HFF-Myc (cell line): ENCODE measurements at regions not wholly inside any gene's neighbourhood (a gene's known extent, or its start where the extent isn't known, plus 50 kb on each side); places are given as distances from the start of the nearest gene placed in this dataset.
"Not testable (repeated sequence)": the region's sequence is repeated elsewhere in the genome, so short reads cannot be mapped to it uniquely, and the experiment has no call there.

Experiments used
- DNase-seq: peaks from one replicate; pipeline ENCODE4 v3.0.0-alpha.2; 2011; ENCODE audit warnings: low read depth; ENCODE audit errors: extremely low read depth
- H3K4me3 ChIP-seq: replicated peaks from 2 replicates; pipeline ENCODE4 v1.5.1; 2011; ENCODE audit warnings: low read depth, mild to moderate bottlenecking, control low read depth, low read length
- TF ChIP-seq, protein P1 (sequence below): IDR thresholded peaks from 2 replicates; pipeline ENCODE4 v1.5.1; 2012; ENCODE audit warnings: mild to moderate bottlenecking, low read depth, low read length, control low read depth; ENCODE audit errors: missing control alignments

DNA sequence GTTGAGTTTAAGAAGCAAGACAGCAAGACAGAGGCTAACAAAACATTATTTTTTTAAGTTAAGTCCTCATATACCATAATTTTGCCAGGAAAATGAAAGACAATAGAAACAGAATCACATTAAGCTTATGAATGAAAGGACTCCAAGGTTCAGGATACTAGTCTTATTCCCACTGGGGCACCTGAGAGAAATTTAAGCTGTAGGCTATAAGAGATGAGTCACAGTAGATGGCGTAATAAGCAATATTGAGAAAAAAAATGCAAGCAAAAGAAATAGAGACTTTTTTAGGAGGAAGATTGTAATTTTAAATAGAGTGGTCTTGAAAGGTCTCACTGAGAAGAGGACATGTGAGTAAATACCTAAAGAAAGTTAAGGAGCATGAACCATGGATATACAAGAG, 57.1 kb upstream of the KIF2B start:
- no peak overlapping the region for H3K4me3 ChIP-seq
- DNase-seq = no peak
- TF ChIP-seq, protein P1, sequence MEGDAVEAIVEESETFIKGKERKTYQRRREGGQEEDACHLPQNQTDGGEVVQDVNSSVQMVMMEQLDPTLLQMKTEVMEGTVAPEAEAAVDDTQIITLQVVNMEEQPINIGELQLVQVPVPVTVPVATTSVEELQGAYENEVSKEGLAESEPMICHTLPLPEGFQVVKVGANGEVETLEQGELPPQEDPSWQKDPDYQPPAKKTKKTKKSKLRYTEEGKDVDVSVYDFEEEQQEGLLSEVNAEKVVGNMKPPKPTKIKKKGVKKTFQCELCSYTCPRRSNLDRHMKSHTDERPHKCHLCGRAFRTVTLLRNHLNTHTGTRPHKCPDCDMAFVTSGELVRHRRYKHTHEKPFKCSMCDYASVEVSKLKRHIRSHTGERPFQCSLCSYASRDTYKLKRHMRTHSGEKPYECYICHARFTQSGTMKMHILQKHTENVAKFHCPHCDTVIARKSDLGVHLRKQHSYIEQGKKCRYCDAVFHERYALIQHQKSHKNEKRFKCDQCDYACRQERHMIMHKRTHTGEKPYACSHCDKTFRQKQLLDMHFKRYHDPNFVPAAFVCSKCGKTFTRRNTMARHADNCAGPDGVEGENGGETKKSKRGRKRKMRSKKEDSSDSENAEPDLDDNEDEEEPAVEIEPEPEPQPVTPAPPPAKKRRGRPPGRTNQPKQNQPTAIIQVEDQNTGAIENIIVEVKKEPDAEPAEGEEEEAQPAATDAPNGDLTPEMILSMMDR = no peak

DNA sequence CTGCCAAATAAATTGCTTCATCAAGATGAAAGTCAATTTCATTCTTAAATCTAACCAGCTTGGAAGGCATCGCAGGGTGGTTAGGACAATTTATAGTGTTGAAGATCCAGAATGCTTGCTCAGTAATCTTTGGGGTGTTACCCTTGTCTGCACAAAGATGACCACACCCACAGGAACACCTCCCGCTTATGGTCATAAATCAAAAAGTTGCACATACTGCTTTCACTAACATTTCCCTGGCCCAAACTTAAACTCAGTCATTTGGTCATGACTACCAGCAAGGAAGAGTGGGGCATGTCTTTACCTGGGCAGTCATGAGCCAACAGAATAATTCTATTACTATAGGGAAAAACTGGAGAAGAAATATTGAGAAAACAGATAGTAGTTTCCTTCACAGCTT, 57.6 kb upstream of the KIF2B start:
- H3K4me3 ChIP-seq = no peak overlapping the region
- TF ChIP-seq, protein P1 = no peak
- no peak for DNase-seq

DNA sequence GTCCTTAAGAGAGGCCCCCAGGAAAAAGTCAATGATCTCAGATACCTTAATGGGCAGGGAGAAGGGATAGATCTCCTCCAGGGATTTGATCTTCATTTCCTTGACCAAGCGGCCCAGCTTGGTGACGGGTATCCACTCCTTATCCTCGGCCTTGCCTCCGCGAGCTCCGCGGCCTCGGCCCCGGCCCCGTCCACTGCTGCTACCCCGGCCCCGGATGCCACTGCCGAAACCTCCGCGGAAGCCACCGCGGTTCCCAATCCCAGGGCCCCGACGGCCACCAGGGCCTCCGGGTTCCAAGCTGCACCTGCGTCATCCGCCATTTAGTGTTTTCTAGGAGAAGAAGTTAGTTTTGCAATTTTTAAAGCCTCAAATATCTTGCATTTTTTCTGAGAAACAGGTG, 65.2 kb upstream of the KIF2B start:
- TF ChIP-seq, protein P1 = no peak
- no peak overlapping the region for H3K4me3 ChIP-seq
- DNase-seq = no peak

DNA sequence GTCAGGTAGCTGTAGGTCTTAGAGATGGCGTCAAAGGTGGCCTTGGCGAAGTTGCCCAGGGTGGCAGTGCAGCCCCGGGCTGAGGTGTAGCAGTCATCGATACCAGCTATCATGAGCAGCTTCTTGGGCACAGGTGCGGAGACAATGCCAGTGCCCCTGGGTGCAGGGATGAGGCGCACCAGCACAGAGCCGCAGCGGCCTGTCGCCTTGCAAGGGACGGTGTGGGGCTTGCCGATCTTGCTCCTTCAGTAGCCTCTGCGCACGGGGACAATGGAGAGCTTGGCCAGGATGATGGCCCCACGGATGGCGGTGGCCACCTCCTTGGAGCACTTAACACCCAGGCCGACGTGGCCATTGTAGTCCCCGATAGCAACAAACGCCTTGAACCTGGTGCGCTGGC, 65.6 kb upstream of the KIF2B start:
- DNase-seq, H3K4me3 ChIP-seq: not testable (repeated sequence)

DNA sequence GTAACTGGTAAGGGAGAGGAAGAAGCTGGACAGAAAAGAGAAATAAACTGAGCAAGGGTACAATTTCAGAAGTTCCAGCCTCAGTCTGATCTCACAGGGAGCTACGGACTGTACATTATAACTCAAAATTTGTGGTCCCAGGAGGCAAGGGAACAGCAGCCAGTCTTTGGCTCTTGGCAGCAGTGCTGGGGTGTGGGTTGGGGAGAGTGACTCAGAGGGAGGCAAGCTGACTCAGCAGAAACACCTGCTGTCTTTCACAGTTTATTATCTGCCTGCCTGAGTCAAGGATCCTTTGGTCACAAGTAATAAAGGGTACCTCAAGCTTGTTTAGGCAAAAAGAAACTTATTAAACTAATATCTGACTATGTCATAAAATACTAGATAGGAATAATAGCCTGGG, 73.5 kb upstream of the KIF2B start:
- H3K4me3 ChIP-seq = no peak overlapping the region
- DNase-seq = no peak

DNA sequence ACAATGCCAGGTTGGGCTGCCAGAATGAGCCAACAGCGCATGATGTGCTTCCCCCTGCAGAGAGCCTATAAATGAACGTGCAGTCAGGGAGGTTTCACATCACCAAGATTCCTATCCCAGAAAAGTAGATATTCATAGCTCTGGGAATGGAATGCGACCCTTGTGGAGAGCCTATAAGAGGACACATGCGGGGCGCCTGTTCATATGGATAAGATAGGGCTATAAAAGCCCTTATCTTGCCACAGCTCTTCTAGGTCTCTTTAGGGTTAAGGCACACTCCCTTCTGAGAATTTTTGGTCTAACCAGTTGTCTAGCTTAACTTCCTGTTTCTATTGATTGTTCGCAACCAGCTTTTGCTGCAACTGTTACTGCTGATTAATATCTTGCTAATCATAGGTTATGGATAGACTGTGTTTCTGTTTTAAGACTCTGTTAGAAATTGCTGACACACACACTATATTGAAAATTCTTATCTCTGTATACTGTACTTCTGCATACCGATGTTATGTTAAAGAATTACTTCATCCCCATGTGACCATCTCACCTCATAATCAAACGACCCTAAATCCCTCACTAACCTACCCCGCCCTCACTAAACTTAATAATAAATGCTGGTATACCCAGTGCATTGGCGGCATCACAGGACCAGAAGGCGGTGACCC, 74.4 kb upstream of the KIF2B start:
- not testable (repeated sequence) for H3K4me3 ChIP-seq, DNase-seq

More for the DNA sequence above, 73.5 kb upstream of the KIF2B start:
- TF ChIP-seq, protein P1 = no peak

DNA sequence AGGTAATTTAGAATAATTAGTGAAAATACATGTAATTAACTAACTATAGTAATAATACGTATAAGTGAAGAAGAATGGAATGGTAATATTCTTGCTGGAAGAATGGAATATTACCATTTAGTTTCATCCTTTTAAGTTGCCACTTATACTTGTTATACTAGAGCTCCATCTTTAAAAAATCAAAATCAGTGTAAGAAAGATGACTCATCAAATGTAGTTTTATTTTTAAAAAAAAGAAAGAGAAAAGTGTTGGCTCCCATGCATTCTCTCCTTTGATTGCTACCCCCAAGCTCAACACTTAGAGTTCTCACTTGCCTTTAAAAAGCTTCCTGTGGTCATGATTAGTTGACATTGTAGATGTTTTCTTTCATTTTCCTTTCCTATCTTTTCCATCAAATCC, 82.4 kb upstream of the KIF2B start:
- H3K4me3 ChIP-seq = no peak overlapping the region
- DNase-seq = no peak
- TF ChIP-seq, protein P1 = no peak

DNA sequence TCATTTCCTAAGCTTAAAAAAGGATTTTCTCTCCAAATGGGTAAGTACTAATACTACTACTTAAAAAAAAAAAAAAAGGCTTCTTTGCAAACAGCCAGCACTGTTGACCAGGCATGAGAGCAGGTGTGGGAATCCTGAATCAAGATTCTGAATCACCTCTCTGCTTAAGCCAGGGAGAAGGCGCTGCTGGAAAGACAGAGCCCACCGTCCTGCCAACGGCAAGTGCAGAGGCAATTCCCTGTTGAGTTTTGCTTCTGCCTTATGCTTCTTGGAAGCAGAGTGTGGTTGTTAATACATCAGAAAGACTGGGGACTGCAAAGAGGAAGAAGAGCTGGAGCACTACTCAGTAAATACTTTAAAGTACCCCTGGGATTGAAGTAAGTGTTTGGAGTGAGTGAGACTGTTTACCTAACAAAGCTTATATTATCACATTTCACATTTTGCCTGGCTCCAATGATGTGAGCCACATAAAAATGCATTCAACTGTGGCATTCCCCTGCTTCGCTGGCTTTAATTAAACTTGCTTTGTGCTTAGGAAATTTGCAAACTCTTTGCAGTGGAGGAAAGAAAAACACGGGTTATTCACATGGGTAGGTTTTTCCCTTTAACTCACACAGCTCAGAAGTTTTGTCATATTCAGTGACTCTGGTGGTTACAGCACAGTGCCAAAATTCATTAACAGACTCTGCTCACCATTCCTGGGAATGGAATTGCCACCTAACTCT, 86.0 kb upstream of the KIF2B start:
- no peak for DNase-seq
- TF ChIP-seq, protein P1 = no peak
- no peak overlapping the region for H3K4me3 ChIP-seq
